SJSA1 (cell line): ENCODE measurements at regions not wholly inside any gene's neighbourhood (a gene's known extent, or its start where the extent isn't known, plus 50 kb on each side); places are given as distances from the start of the nearest gene placed in this dataset.

Experiments used
- DNase-seq, 2 experiments: peaks; one replicate each; pipeline ENCODE4 v3.0.0-alpha.2; 2015 to 2020; ENCODE audit warnings: low spot score in 2 of 2, low read depth in 1 of 2
- H3K27ac ChIP-seq: fragments of 250-450 bp; sonication (Bioruptor Pico); 2 replicates; pipeline ENCODE4 v1.5.1; 2020; ENCODE audit warnings: mild to moderate bottlenecking, moderate library complexity
- H3K27me3 ChIP-seq: fragments of 250-450 bp; sonication (Bioruptor Pico); replicated peaks from 2 replicates; pipeline ENCODE4 v1.5.1; 2020; ENCODE audit warnings: mild to moderate bottlenecking, moderate library complexity
- H3K36me3 ChIP-seq: fragments of 250-450 bp; sonication (Bioruptor Pico); 2 replicates; pipeline ENCODE4 v1.5.1; 2020; ENCODE audit warnings: mild to moderate bottlenecking
- H3K4me1 ChIP-seq: fragments of 250-450 bp; sonication (Bioruptor Pico); replicated peaks from 2 replicates; pipeline ENCODE4 v1.6.1; 2021; ENCODE audit warnings: mild to moderate bottlenecking
- H3K4me3 ChIP-seq: fragments of 250-450 bp; sonication (Bioruptor Pico); 2 replicates; pipeline ENCODE4 v1.5.1; 2020; ENCODE audit warnings: mild to moderate bottlenecking
- H3K9me3 ChIP-seq: fragments of 250-450 bp; sonication (Bioruptor Pico); replicated peaks from 2 replicates; pipeline ENCODE4 v1.5.1; 2020; ENCODE audit warnings: mild to moderate bottlenecking

DNA sequence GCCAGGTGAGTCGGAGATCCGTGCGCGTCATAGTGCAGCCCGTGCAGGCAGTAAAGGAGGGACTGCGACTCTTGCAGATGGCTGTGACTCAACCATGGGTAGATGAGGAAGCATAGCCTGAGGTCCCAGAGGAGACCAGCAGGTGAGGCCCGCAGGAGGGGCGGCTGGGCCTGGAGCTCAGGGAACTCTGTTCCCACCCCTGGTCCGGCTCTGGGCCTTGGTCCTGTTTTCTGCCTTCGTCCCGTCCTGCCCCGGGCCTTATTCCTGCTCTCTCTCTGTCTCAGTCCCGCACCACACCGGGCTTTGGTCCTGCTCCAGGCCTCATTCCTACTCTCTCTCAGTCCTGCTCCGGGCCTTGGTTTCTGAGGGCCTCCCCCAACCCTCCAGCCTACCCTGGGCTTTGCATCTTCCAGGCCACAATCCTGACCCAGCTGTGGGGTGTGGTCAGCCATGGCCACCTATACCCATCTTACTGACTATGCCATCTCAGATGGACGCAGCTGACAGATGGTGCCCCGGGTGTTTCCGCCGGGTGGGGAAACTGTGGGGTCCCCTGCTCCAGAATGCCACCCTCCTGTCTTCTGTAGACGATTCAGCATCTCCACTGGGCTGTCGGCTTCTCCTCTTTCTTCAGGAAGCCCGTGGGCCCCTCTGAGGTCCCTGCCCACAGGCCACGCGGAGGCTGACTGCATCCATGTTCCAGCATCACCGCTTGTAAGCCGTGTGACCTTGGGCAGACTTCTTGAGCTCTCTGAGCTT is 1134.1 kb downstream of the BRD1 start:
- no peaks in the 10 kb centered on the region for H3K4me1 ChIP-seq
- no peak overlapping the region for H3K4me3 ChIP-seq
- no peak for DNase-seq
- H3K27ac ChIP-seq, result no peak overlapping the region
- no peaks in the 10 kb centered on the region for H3K36me3 ChIP-seq
- H3K27me3 ChIP-seq, result no peaks in the 10 kb centered on the region
- H3K9me3 ChIP-seq, result no peaks in the 10 kb centered on the region

GRCh38 chr22:48692734-48693376 is 1134.8 kb downstream of the BRD1 start:
- no peak overlapping the region for H3K4me3 ChIP-seq

DNA sequence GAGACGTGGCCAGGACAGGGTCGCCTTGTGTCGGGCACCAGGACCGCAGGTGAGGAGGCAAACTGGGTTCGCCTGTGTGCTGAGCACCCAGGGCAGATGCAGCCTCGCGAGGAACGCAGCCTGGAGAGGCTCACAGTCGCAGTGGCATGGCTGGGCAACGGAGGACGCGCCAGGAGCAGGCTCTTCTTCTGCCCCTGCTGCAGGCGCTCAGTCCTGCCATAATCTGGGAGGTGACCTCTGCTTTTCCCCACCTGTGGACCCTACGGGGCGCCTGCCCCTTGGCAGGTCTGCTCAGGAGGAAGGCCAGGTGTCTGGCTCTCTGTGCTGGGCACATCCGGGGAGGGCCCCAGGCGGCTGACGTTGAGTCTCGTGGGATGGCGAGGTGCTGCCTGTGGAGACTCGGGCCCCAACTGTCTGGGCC is 1136.2 kb downstream of the BRD1 start:
- Histone ChIP-seq H3K27me3 (no peaks in the 10 kb centered on the region), H3K36me3 (no peaks in the 10 kb centered on the region), H3K9me3 (no peaks in the 10 kb centered on the region; the same call in 1 of the 2 replicates), H3K4me3 (no peak overlapping the region), H3K27ac (no peak overlapping the region), H3K4me1 (no peaks in the 10 kb centered on the region)
- no peak for DNase-seq

More at GRCh38 chr22:48692734-48693376, 1134.8 kb downstream of the BRD1 start:
- Histone ChIP-seq H3K27ac (no peak overlapping the region), H3K36me3 (no peaks in the 10 kb centered on the region), H3K4me1 (no peaks in the 10 kb centered on the region), H3K27me3 (no peaks in the 10 kb centered on the region), H3K9me3 (no peaks in the 10 kb centered on the region)
- no peak for DNase-seq

DNA sequence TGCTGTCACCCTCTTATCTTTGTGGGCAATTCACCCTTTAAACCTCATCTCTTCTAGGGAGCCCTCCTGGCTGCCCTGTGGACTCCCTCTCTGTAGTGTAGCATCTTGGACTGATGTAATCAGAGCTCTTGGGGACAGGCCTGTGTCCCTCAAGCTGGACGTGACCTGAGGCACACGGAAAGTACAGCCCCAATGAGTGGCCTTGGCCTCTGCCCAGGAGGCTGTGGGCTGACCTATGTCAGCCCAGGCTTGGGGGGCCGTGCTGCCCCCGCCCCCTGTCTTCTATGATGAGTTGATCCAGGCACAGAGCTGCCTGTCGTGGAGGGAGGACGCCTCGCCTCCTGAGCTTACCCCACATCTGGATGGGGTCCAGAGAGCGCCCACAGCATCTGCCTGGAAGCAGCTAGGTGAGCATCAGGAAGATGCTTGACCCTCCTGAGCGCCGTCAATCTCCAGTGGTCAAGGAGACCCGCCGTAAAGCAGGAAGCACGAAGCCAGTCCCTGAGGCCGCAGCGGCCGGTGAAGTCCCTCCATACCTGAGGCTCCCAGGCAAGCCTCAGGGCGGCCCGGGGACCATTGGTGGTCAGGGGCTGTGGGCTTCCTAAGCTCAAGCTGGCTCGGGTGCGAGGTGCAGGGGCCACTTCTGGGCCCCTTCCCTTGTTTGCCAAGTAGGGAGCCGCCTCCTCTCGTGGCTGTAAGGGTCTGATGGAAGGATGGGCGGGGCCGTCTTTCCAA is 1136.9 kb downstream of the BRD1 start:
- no peak for DNase-seq
- Histone ChIP-seq H3K4me1 (no peaks in the 10 kb centered on the region), H3K9me3 (no peaks in the 10 kb centered on the region; the same call in 1 of the 2 replicates), H3K36me3 (no peaks in the 10 kb centered on the region), H3K27ac (no peak overlapping the region), H3K4me3 (no peak overlapping the region), H3K27me3 (no peaks in the 10 kb centered on the region)

DNA sequence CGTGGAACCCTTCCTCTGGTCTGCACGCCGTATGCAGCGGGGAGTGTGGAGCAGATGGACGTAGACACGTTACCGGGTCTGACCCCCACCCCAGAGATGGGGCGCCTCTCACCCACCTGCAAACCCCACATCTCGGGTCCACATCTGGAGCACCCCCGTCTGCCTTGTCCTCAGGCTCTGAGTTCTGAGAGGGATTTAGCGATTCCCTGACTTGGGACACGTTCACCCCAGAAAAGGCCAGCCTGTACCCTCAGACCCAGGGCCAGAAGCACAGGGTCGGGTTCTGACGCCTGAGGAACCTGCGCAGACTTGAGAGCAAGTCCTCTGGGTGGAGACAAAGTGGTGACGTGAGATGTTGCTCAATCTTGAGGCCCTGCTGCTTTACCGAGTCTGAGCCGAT is 1138.5 kb downstream of the BRD1 start:
- Histone ChIP-seq H3K4me3 (no peak overlapping the region), H3K27ac (no peak overlapping the region), H3K36me3 (no peaks in the 10 kb centered on the region), H3K27me3 (no peaks in the 10 kb centered on the region), H3K4me1 (no peaks in the 10 kb centered on the region), H3K9me3 (no peaks in the 10 kb centered on the region; the same call in 1 of the 2 replicates)
- DNase-seq, result no peak

GRCh38 chr22:48688366-48688765 is 1139.3 kb downstream of the BRD1 start:
- Histone ChIP-seq H3K27me3 (no peaks in the 10 kb centered on the region), H3K27ac (no peak overlapping the region), H3K4me1 (no peaks in the 10 kb centered on the region), H3K4me3 (no peak overlapping the region), H3K36me3 (no peaks in the 10 kb centered on the region), H3K9me3 (no peaks in the 10 kb centered on the region; the same call in 1 of the 2 replicates)
- no peak for DNase-seq

- no peaks in the 10 kb centered on the region for H3K36me3 ChIP-seq
- H3K27me3 ChIP-seq, result no peaks in the 10 kb centered on the region
- no peaks in the 10 kb centered on the region; the same call in 1 of the 2 replicates for H3K9me3 ChIP-seq
- DNase-seq, result no peak
- H3K4me1 ChIP-seq, result no peaks in the 10 kb centered on the region
- H3K4me3 ChIP-seq, result no peak overlapping the region
- no peak overlapping the region for H3K27ac ChIP-seq
Observed at GRCh38 chr22:48687606-48688005, 1140.1 kb downstream of the BRD1 start.

- no peak for DNase-seq
- Histone ChIP-seq H3K27me3 (no peaks in the 10 kb centered on the region), H3K9me3 (no peaks in the 10 kb centered on the region; the same call in 1 of the 2 replicates), H3K4me1 (no peaks in the 10 kb centered on the region), H3K27ac (no peak overlapping the region), H3K4me3 (no peak overlapping the region), H3K36me3 (no peaks in the 10 kb centered on the region)
Observed at GRCh38 chr22:48686694-48687302, 1140.9 kb downstream of the BRD1 start.

DNA sequence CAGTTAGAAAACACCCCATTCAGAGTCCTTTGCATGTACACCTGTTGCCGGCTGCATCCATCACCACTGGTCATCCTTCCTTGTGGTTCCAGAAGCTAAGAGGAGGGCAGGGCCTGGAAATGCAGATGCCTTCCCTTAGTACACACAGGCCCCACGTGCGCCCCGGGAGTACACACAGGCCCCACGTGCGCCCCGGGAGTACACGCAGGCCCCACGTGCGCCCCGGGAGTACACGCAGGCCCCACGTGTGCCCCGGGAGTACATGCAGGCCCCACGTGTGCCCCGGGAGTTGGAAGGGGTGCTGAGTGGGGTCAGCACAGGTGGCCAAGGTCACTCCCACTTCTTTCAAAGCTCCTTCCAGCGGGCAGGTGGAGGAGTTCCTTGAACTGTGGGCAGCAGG is 1141.9 kb downstream of the BRD1 start:
- Histone ChIP-seq H3K9me3 (no peaks in the 10 kb centered on the region; the same call in 1 of the 2 replicates), H3K4me1 (no peaks in the 10 kb centered on the region), H3K27me3 (no peaks in the 10 kb centered on the region), H3K4me3 (no peak overlapping the region), H3K36me3 (no peaks in the 10 kb centered on the region), H3K27ac (no peak overlapping the region)
- DNase-seq, result no peak

DNA sequence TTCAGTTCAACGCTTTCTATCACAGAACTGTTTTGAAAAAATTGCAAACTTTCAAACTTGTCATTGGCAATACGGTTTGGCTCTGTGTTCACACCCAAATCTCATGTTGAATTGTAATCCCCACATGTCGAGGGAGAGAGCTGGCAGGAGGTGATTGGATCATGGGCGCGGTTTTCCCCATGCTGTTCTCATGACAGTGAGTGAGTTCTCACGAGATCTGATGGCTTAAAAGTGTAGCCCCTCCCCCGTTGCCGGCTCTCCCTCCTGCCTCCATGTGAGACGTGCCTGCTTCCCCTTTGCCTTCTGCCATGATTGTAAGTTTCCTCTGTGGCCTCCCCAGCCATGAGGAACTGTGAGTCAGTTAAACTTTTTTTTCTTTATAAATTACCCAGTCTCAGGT is 1144.0 kb downstream of the BRD1 start:
- Histone ChIP-seq H3K9me3 (no peaks in the 10 kb centered on the region; the same call in 1 of the 2 replicates), H3K4me3 (no peak overlapping the region), H3K4me1 (no peaks in the 10 kb centered on the region), H3K27ac (no peak overlapping the region), H3K27me3 (no peaks in the 10 kb centered on the region), H3K36me3 (no peaks in the 10 kb centered on the region)
- no peak for DNase-seq

GRCh38 chr22:48682504-48682903 is 1145.2 kb downstream of the BRD1 start:
- Histone ChIP-seq H3K9me3 (no peaks in the 10 kb centered on the region; the same call in 1 of the 2 replicates), H3K27me3 (no peaks in the 10 kb centered on the region), H3K27ac (no peak overlapping the region), H3K4me1 (no peaks in the 10 kb centered on the region), H3K36me3 (no peaks in the 10 kb centered on the region), H3K4me3 (no peak overlapping the region)
- no peak for DNase-seq

DNA sequence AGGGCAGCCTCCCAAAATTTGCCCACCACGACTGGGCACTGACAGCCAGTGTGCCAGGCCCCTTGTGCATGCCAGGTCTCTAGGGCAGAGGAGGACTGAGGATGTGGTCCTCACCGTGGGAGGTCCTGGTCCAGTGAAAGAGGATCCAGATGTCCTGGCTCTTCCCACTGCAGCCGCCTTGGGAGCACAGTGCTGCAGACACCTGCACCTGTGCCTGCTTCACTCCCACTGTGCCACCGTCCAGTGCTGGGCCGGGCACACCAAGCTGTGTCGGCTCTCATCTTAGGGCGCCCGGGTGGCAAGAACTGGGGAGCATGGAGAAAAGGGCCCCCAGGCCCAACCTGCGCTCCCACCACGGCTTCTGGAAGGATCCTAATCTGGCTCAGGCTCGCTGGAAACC is 1147.1 kb downstream of the BRD1 start:
- no peak overlapping the region for H3K27ac ChIP-seq
- no peak for DNase-seq
- H3K9me3 ChIP-seq, result no peaks in the 10 kb centered on the region
- H3K27me3 ChIP-seq, result no peaks in the 10 kb centered on the region
- H3K4me1 ChIP-seq, result no peaks in the 10 kb centered on the region
- H3K4me3 ChIP-seq, result no peak overlapping the region
- no peaks in the 10 kb centered on the region for H3K36me3 ChIP-seq

DNA sequence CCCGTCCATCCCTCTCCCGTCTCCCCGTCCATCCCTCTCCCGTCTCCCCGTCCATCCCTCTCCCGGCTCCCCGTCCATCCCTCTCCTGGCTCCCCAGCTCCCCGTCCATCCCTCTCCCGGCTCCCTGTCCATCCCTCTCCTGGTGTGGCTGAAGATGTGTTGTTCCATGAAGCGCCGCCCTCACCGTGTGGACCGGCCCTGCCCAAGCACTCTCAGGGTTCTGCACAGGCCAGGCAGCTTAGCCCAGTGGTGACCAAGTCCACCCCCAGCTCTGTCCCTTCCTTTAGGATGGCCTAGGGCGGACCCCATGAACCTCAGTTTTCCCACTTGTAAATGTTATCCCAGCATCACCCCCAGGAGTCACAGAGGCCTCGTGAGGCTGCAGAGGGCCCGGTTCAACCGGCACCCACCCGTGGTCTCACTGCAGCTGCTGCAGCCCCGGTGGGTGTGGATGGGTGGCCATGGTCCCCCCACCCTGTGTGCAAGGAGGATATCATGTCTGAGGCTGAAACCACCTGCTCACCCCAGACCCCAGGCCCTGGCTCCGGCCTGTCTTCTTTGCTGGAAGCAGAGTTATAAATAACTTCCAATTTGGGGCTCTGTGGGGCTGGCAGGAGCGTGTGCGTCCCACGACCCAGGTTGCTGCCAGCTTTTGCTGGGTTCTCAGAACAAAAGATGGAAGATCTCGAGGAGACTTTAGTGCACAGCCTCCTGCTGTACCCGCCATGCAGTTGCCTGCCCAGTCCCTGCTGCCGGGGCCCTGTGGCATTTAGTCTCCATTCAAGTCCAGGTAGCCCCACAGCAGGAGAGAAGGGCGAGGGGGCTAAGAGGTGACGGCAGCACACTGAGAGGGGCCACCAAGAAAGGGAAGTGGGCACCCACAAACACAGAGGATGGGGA is 1147.8 kb downstream of the BRD1 start:
- H3K36me3 ChIP-seq, result no peaks in the 10 kb centered on the region
- H3K27ac ChIP-seq, result no peak overlapping the region
- H3K27me3 ChIP-seq, result no peaks in the 10 kb centered on the region
- H3K4me1 ChIP-seq, result no peaks in the 10 kb centered on the region
- H3K9me3 ChIP-seq, result no peaks in the 10 kb centered on the region
- no peak overlapping the region for H3K4me3 ChIP-seq
- DNase-seq, result no peak
